HG03159 (cell line): ENCODE measurements at regions not wholly inside any gene's neighbourhood (a gene's known extent, or its start where the extent isn't known, plus 50 kb on each side); places are given as distances from the start of the nearest gene placed in this dataset.

Experiments
- ATAC-seq: cut with Tn5 transposase; IDR thresholded peaks from one replicate; pipeline ENCODE4 v1.9.1; 2021; ENCODE audit warnings: mild to moderate bottlenecking, moderate library complexity; ENCODE audit not compliant: unreplicated experiment

- no peak for ATAC-seq
Measured at GRCh38 chr11:39145346-39145745, 2314.1 kb downstream of the LRRC4C start.

- no peak for ATAC-seq
Measured at GRCh38 chr11:39144351-39145130, 2314.9 kb downstream of the LRRC4C start.

- ATAC-seq, result no peak
Measured at GRCh38 chr11:39139581-39139980, 2319.9 kb downstream of the LRRC4C start.

- ATAC-seq, result no peak
Measured at GRCh38 chr11:39120890-39121289, 2338.6 kb downstream of the LRRC4C start.

GRCh38 chr11:39113606-39114005 is 2345.8 kb downstream of the LRRC4C start:
- no peak for ATAC-seq

- no peak for ATAC-seq
Measured at GRCh38 chr11:39102236-39102635, 2357.2 kb downstream of the LRRC4C start.

GRCh38 chr11:39078465-39078864 is 2381.0 kb downstream of the LRRC4C start:
- no peak for ATAC-seq

GRCh38 chr11:39037611-39038010 is 2421.8 kb downstream of the LRRC4C start:
- no peak for ATAC-seq

- ATAC-seq, result no peak
Measured at GRCh38 chr11:39036021-39036420, 2423.4 kb downstream of the LRRC4C start.

- no peak for ATAC-seq
Measured at GRCh38 chr11:39021539-39021938, 2423.5 kb upstream of the RAG2 start.

GRCh38 chr11:39011797-39012196 is 2413.8 kb upstream of the RAG2 start:
- no peak for ATAC-seq

- ATAC-seq, result no peak
Measured at GRCh38 chr11:38990841-38991240, 2392.8 kb upstream of the RAG2 start.

- no peak for ATAC-seq
Measured at GRCh38 chr11:38990139-38990538, 2392.1 kb upstream of the RAG2 start.

GRCh38 chr11:38988908-38989307 is 2390.9 kb upstream of the RAG2 start:
- no peak for ATAC-seq

GRCh38 chr11:38972220-38972619 is 2374.2 kb upstream of the RAG2 start:
- ATAC-seq, result no peak

- ATAC-seq, result no peak
Measured at GRCh38 chr11:38971141-38971540, 2373.1 kb upstream of the RAG2 start.

- ATAC-seq, result no peak
Measured at GRCh38 chr11:38968951-38969350, 2370.9 kb upstream of the RAG2 start.

- no peak for ATAC-seq
Measured at GRCh38 chr11:38952698-38953097, 2354.7 kb upstream of the RAG2 start.

GRCh38 chr11:38950867-38951266 is 2352.8 kb upstream of the RAG2 start:
- ATAC-seq, result no peak

GRCh38 chr11:38948392-38948791 is 2350.4 kb upstream of the RAG2 start:
- ATAC-seq, result no peak

GRCh38 chr11:38937709-38938108 is 2339.7 kb upstream of the RAG2 start:
- ATAC-seq, result no peak

- no peak for ATAC-seq
Measured at GRCh38 chr11:38935941-38936340, 2337.9 kb upstream of the RAG2 start.

GRCh38 chr11:38927993-38928392 is 2330.0 kb upstream of the RAG2 start:
- no peak for ATAC-seq
